HEK293 (cell line): ENCODE measurements at regions not wholly inside any gene's neighbourhood (a gene's known extent, or its start where the extent isn't known, plus 50 kb on each side); places are given as distances from the start of the nearest gene placed in this dataset.

ENCODE experiments used
- CTCF ChIP-seq: fragments of 450-650 bp; formaldehyde crosslinking; IDR thresholded peaks from 2 replicates; pipeline ENCODE4 v1.5.1; 2016; ENCODE audit warnings: missing biosample characterization, missing genetic modification characterization
- REST ChIP-seq: fragments of 450-650 bp; formaldehyde crosslinking; IDR thresholded peaks from 2 replicates; pipeline ENCODE4 v1.5.1; 2016; ENCODE audit warnings: missing biosample characterization, missing genetic modification characterization
- YY1 ChIP-seq: fragments of 450-650 bp; formaldehyde crosslinking; IDR thresholded peaks from 2 replicates; pipeline ENCODE4 v1.5.1; 2018; ENCODE audit warnings: missing biosample characterization, missing genetic modification characterization
- ZFHX2 ChIP-seq: fragments of 450-650 bp; formaldehyde crosslinking; conservative IDR thresholded peaks from 2 replicates; pipeline ENCODE4 v1.5.1; 2016; ENCODE audit warnings: missing biosample characterization, missing genetic modification characterization
- ZNF404 ChIP-seq: fragments of 450-650 bp; formaldehyde crosslinking; IDR thresholded peaks from 2 replicates; pipeline ENCODE4 v1.5.1; 2017; ENCODE audit warnings: missing biosample characterization, missing genetic modification characterization
- ZNF624 ChIP-seq: fragments of 450-650 bp; formaldehyde crosslinking; IDR thresholded peaks from 2 replicates; pipeline ENCODE4 v1.5.1; 2017; ENCODE audit warnings: missing biosample characterization, missing genetic modification characterization
- ZNF792 ChIP-seq: fragments of 450-650 bp; formaldehyde crosslinking; IDR thresholded peaks from 2 replicates; pipeline ENCODE4 v1.5.1; 2016; ENCODE audit warnings: missing biosample characterization, missing genetic modification characterization

GRCh38 chr7:50856806-50857205, 74.1 kb upstream of the GRB10 start:
- TF ChIP-seq ZFHX2 (no peak), CTCF (tag by site-specific recombination) (no peak), ZNF792 (no peak), ZNF404 (no peak), ZNF624 (no peak), REST (tag by site-specific recombination) (no peak), YY1 (tag by site-specific recombination) (no peak)
